Muscle layer of colon (tissue), 2 donors: ENCODE measurements at regions not wholly inside any gene's neighbourhood (a gene's known extent, or its start where the extent isn't known, plus 50 kb on each side); places are given as distances from the start of the nearest gene placed in this dataset.

ENCODE experiments used
- H3K27ac ChIP-seq: one replicate; pipeline ENCODE4 v1.7.0; 2013; ENCODE audit warnings: low read depth, mild to moderate bottlenecking, low read length, moderate library complexity
- H3K27me3 ChIP-seq, 2 donors: one replicate each; pipeline ENCODE4 v1.7.0; 2013; ENCODE audit warnings: low read length in 2 of 2, mild to moderate bottlenecking in 2 of 2; ENCODE audit not compliant: insufficient read depth in 2 of 2, control insufficient read depth in 1 of 2
- H3K36me3 ChIP-seq: one replicate; pipeline ENCODE4 v1.7.0; 2013; ENCODE audit warnings: mild to moderate bottlenecking, low read length; ENCODE audit not compliant: insufficient read depth
- H3K4me1 ChIP-seq: one replicate; pipeline ENCODE4 v1.7.0; 2013; ENCODE audit warnings: mild to moderate bottlenecking, low read length; ENCODE audit not compliant: insufficient read depth
- H3K4me3 ChIP-seq, 2 donors: one replicate each; pipeline ENCODE4 v1.7.0; 2013; ENCODE audit warnings: low read length in 2 of 2, low read depth in 1 of 2, mild to moderate bottlenecking in 1 of 2, moderate library complexity in 1 of 2
- H3K9ac ChIP-seq: one replicate; pipeline ENCODE4 v1.7.0; 2013; ENCODE audit warnings: low read length
- H3K9me3 ChIP-seq: one replicate; pipeline ENCODE4 v1.7.0; 2013; ENCODE audit warnings: mild to moderate bottlenecking, low read length
- donor health status: abdominal sarcoma.
- donor health status: Adenocarcinoma of cecum.

DNA sequence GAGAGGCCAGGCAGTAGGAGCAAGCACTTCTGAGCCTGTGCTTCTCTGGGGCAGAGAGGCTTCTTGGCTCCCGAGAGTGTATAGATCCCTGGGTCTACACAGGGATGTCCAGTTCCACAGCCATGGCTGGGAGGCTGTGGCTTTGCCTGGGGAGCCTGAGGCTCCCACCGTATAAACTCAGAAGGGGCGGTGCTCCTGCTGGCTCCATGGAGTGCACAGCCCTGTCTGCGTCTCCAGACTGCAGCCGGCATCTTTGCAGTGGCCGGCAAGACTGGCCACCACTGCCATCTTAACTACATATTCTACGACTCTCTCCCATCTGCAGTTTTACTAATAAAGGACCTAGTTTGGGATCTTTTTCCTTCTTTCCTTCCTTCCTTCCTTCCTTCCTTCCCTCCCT, 1253.8 kb downstream of the C4orf33 start:
- H3K36me3 ChIP-seq, result no peaks in the 10 kb centered on the region
- no peak overlapping the region for H3K4me3 ChIP-seq
- no peaks in the 10 kb centered on the region for H3K27me3 ChIP-seq
- H3K9me3 ChIP-seq, result no peaks in the 10 kb centered on the region
- no peak overlapping the region for H3K27ac ChIP-seq
- H3K4me1 ChIP-seq, result no peaks in the 10 kb centered on the region
- H3K9ac ChIP-seq, result no peak overlapping the region

DNA sequence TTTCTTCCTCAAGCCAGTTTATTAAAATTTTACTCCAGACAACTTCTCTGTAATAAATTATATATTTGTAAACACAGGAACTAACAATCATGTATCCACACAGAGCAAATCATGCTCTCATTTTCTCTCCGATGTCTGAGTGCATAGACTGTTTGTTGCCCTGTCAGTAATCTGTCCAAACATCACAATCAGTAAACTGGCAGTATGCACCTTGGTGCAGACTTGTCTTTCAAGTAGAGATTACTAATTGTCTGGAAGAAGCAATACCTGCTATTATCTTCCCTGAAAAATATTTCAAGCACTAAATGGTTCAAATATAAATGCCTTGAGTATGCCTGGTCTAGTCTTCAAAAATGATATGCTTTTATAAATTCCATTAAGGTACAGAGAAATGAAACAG, 1260.9 kb downstream of the C4orf33 start:
- H3K9me3 ChIP-seq, result no peaks in the 10 kb centered on the region
- no peaks in the 10 kb centered on the region for H3K27me3 ChIP-seq
- no peak overlapping the region for H3K9ac ChIP-seq
- H3K36me3 ChIP-seq, result no peaks in the 10 kb centered on the region
- no peak overlapping the region for H3K4me3 ChIP-seq
- H3K27ac ChIP-seq, result no peak overlapping the region
- no peaks in the 10 kb centered on the region for H3K4me1 ChIP-seq

DNA sequence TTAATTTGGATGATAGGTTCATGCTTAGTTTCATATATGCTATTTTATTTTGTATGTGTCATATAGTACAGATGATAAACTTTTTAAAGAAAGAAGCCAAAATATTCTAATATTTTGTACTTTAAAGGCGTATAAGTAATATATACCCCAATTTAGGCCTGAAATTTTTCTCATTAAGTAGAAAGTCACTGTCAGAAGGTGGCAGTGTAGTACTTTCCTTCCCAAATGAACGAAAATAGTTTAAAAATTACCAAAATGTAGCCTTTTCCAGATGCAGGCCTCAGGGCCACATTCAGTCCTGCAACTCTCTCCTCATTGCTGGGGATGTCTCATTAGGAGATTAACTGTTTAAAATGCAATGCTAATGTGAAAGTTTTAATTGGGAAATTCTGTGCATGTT, 1263.6 kb downstream of the C4orf33 start:
- H3K36me3 ChIP-seq, result no peaks in the 10 kb centered on the region
- no peaks in the 10 kb centered on the region for H3K4me1 ChIP-seq
- H3K9me3 ChIP-seq, result no peaks in the 10 kb centered on the region
- H3K4me3 ChIP-seq, result no peak overlapping the region
- no peak overlapping the region for H3K9ac ChIP-seq
- H3K27ac ChIP-seq, result no peak overlapping the region
- H3K27me3 ChIP-seq, result no peaks in the 10 kb centered on the region

DNA sequence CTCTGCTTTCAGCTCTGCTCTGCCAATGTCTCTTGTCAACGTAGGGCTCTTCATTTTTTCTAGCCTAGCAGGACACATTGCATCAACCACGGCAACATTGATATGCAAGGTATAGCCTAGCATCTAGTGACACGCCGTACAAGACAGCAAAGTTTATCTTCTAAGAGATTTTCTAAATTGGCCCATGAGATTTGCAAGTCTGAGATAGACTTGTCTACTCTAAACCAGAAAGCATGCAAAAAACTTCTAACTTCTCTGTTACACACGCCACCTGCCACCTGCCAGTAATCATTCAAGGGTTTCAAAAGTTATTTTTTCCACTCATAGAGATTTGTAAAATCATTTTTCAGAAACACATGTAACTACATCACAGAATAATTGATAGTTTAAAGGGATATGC, 1265.7 kb downstream of the C4orf33 start:
- Histone ChIP-seq H3K27me3 (no peaks in the 10 kb centered on the region), H3K9me3 (no peaks in the 10 kb centered on the region), H3K4me1 (no peaks in the 10 kb centered on the region), H3K36me3 (no peaks in the 10 kb centered on the region), H3K27ac (no peak overlapping the region), H3K4me3 (no peak overlapping the region), H3K9ac (no peak overlapping the region)

DNA sequence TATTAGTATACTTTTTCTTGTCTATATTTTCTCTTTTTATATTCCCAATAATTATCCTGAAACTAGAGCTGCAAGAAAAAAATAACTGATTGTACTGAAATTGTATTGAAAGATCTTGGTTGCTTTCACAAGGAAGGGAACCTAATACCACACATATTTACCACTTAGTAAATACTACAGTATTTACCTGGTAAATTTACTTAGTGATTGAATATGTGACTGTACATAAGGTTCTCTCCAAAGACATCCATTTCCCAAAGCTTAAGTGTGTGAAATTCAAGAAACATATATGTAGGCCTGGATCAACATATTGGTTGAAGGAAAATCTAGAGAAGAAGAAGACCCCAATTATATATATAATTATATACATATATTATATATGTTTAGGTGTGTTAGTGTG, 1272.7 kb downstream of the C4orf33 start:
- H3K4me3 ChIP-seq, result no peak overlapping the region
- no peaks in the 10 kb centered on the region for H3K27me3 ChIP-seq
- H3K27ac ChIP-seq, result no peak overlapping the region
- no peaks in the 10 kb centered on the region for H3K4me1 ChIP-seq
- H3K36me3 ChIP-seq, result no peaks in the 10 kb centered on the region
- H3K9me3 ChIP-seq, result no peaks in the 10 kb centered on the region
- no peak overlapping the region for H3K9ac ChIP-seq

DNA sequence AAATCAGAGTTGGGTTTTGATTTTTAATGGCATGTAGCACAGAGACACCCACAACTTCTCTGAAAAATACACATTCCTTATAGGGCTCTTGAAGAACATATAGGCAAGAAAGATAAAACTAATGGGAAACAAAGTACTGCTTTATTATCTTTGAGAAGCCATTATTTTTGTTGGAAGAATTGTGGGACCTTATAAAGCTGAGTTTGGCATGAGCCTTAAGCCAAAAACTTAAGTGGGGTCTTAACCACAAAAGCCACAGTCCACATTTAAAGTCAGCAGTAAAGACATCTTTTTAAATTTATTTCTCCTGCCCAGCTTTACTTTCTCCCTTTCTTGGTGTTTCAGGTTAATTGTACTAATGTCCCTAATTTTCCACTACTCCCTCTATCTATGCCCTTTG, 1297.3 kb downstream of the C4orf33 start:
- Histone ChIP-seq H3K9me3 (no peaks in the 10 kb centered on the region), H3K27me3 (no peaks in the 10 kb centered on the region), H3K27ac (no peak overlapping the region), H3K36me3 (no peaks in the 10 kb centered on the region), H3K4me1 (no peaks in the 10 kb centered on the region), H3K4me3 (no peak overlapping the region), H3K9ac (no peak overlapping the region)

DNA sequence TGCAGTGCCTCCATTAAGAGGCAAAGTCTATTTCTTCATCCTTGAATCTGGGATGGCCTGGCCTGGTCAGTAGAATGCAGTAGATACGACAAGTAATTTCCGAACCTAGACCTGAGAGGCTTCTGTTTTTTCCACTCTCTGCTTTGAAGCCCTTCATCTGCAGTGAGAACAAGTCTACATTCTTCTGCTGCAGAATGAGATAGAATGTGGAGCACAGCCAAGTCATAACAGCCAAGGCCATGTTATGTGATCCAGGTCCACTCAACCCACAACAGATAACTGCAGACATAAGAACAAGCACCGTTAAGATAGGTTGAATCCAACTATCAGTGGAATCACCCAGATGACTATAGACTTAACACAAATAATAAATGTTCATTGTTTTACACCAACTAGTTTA, 1297.7 kb downstream of the C4orf33 start:
- no peaks in the 10 kb centered on the region for H3K27me3 ChIP-seq
- no peak overlapping the region for H3K27ac ChIP-seq
- no peaks in the 10 kb centered on the region for H3K36me3 ChIP-seq
- no peak overlapping the region for H3K4me3 ChIP-seq
- H3K9ac ChIP-seq, result no peak overlapping the region
- H3K4me1 ChIP-seq, result no peaks in the 10 kb centered on the region
- H3K9me3 ChIP-seq, result no peaks in the 10 kb centered on the region

DNA sequence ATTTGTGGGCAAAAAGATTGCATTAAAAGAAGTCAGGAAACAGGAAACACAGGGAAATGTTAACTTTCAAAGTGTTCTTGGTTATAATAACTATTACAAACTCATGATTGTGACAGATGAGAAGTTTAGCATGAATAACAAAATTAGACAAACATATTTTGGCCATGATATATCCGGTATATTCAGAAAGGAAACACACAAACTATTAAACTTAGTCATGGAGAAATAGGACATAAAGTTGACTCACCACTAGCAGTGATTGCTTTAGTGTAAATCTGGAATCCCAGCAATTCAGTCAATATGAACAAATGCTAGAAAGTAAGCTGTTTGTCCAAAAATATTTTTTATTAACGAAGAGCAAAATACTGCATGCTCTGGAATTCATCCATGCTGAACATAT, 1299.9 kb downstream of the C4orf33 start:
- no peaks in the 10 kb centered on the region for H3K9me3 ChIP-seq
- no peaks in the 10 kb centered on the region for H3K36me3 ChIP-seq
- H3K27me3 ChIP-seq, result no peaks in the 10 kb centered on the region
- H3K4me3 ChIP-seq, result no peak overlapping the region
- H3K9ac ChIP-seq, result no peak overlapping the region
- no peaks in the 10 kb centered on the region for H3K4me1 ChIP-seq
- no peak overlapping the region for H3K27ac ChIP-seq

DNA sequence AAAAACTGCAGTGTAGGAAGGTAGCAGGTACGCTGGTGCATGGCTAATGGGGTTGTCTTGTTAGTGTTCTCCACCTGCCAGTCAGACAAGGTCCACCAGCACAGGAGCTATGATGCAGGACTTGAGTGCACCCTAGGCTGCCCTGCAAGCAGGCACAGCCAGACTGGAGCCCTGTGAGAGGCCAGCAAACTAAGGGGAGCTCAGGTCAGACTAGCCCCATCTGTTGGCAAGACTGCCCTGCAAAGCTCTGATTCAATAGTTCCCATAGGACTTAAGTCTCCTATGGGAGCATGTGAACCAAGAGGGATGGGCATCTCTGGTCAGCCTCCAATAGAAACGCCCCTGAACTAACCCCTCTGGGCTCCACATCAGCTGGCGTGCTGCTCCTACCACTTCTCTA, 1307.3 kb downstream of the C4orf33 start:
- Histone ChIP-seq H3K27me3 (no peaks in the 10 kb centered on the region), H3K9ac (no peak overlapping the region), H3K36me3 (no peaks in the 10 kb centered on the region), H3K9me3 (no peaks in the 10 kb centered on the region), H3K4me3 (no peak overlapping the region), H3K27ac (no peak overlapping the region), H3K4me1 (no peaks in the 10 kb centered on the region)

DNA sequence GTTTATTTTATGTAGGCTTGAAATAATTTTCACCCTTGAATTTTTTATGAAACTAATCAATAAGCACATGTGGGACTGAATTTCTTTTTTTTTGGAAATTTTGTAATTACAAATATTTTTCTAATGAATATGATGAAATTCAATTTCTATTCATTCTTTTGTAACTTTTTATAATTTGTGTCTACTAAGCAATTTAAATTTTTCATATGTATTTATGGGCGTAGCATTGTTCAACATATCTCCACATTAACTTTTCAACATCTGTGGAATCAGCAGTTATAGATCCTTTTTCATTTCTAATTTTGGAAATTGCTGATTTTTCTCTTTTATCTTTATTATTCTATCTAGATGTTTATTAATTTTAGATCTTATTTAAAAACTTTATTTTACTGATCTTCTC, 1320.3 kb downstream of the C4orf33 start:
- Histone ChIP-seq H3K36me3 (no peaks in the 10 kb centered on the region), H3K9ac (no peak overlapping the region), H3K4me1 (no peaks in the 10 kb centered on the region), H3K9me3 (no peaks in the 10 kb centered on the region), H3K4me3 (no peak overlapping the region), H3K27ac (no peak overlapping the region), H3K27me3 (no peaks in the 10 kb centered on the region)

DNA sequence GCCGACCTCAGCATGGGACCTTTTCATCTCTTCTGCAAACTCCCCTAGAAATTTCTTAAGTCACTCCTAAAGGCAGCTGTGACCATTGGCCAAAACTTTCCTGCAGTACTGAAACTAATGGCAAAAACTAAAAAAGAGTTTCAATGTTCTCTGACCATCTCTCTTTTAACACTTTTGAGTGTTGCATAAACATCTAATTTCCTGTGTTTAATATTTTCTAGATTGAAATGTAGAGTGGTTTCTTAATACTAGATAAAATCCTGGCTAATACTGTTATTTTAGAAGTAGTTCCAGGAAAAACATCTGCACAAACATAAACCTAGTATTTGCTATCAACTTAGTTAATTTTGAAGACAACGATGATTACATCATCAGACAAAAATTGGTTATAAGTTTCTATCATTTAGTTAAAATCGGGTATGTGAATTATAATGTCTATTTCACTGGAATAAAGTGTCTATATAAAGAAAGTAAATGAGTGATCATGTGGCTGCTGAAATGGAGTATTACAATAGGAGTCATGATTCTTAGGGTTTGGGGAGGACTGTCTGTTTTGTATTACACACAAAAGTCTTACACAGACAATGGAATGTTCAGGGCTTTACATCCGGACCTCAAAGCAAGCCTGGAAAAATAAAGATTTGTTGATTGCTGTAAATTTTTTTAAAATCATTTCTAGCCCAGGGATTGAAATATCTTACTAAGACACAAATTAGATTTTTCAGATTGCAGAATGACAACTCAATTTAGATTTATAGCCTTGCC, 1323.4 kb downstream of the C4orf33 start:
- Histone ChIP-seq H3K9ac (no peak overlapping the region), H3K9me3 (no peaks in the 10 kb centered on the region), H3K4me1 (no peaks in the 10 kb centered on the region), H3K27ac (no peak overlapping the region), H3K36me3 (no peaks in the 10 kb centered on the region), H3K27me3 (no peaks in the 10 kb centered on the region), H3K4me3 (no peak overlapping the region)

DNA sequence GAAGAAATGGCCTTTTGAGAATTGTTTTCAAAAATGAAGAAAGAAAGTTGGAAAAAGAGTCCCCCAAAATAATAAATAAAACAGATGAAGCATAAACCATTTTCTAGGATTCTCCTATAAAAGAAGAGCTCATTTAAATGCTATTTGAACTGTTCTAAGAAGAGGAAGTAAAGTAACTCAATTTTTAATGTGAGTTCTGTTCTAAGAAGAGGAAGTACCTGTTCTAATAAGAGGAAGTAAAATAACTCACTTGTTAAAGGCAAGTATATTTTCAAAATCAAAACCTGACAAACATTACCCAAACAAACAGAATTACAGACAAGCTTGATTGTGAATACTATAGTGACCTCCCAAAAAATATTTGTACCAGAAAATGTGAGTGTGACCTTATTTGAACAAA, 1326.3 kb downstream of the C4orf33 start:
- no peaks in the 10 kb centered on the region for H3K4me1 ChIP-seq
- no peak overlapping the region for H3K27ac ChIP-seq
- no peak overlapping the region for H3K4me3 ChIP-seq
- H3K36me3 ChIP-seq, result no peaks in the 10 kb centered on the region
- H3K9ac ChIP-seq, result no peak overlapping the region
- no peaks in the 10 kb centered on the region for H3K9me3 ChIP-seq
- no peaks in the 10 kb centered on the region for H3K27me3 ChIP-seq
